IPS DF 6.9 (cell line): ENCODE measurements at regions not wholly inside any gene's neighbourhood (a gene's known extent, or its start where the extent isn't known, plus 50 kb on each side); places are given as distances from the start of the nearest gene placed in this dataset.

Experiments
- DNase-seq: peaks from one replicate; pipeline ENCODE4 v3.0.0-alpha.2; 2013; ENCODE audit warnings: low read depth, low spot score
- H3K27ac ChIP-seq: one replicate; pipeline ENCODE4 v1.5.1; 2013; ENCODE audit warnings: low read length, control low read depth
- H3K27me3 ChIP-seq: 2 replicates; pipeline ENCODE4 v1.6.1; 2013; ENCODE audit warnings: mild to moderate bottlenecking, low read length; ENCODE audit not compliant: control insufficient read depth, insufficient read depth
- H3K36me3 ChIP-seq: 2 replicates; pipeline ENCODE4 v1.6.1; 2013; ENCODE audit warnings: low read length; ENCODE audit not compliant: control insufficient read depth, insufficient read depth
- H3K4me1 ChIP-seq: 2 replicates; pipeline ENCODE4 v1.6.1; 2013; ENCODE audit warnings: low read length; ENCODE audit not compliant: control insufficient read depth, insufficient read depth
- H3K4me3 ChIP-seq: 2 replicates; pipeline ENCODE4 v1.5.1; 2013; ENCODE audit warnings: mild to moderate bottlenecking, low read length
- H3K9me3 ChIP-seq: 2 replicates; pipeline ENCODE4 v1.6.1; 2013; ENCODE audit warnings: low read length, inconsistent platforms; ENCODE audit not compliant: control insufficient read depth, insufficient read depth
- WGBS: extraction: QIAGEN DNeasy Blood & Tissue Kit; methylation state at CpG from one replicate; pipeline ENCODE4 v1.1.7; 2013; ENCODE audit warnings: mixed read lengths, missing lambda C conversion rate; ENCODE audit not compliant: insufficient read length, insufficient coverage; 5-methylcytosine and 5-hydroxymethylcytosine counted together

GRCh38 chr10:64365663-64366062, 844.5 kb downstream of the REEP3 start:
- Histone ChIP-seq H3K4me1 (no peaks in the 10 kb centered on the region), H3K36me3 (no peaks in the 10 kb centered on the region), H3K27me3 (no peaks in the 10 kb centered on the region), H3K27ac (no peak overlapping the region), H3K4me3 (no peak overlapping the region), H3K9me3 (no peaks in the 10 kb centered on the region; the same call in 1 of the 2 replicates)
- WGBS, result no CpG with 5 or more reads among the region's 3 CpGs
- no peak for DNase-seq

- no peak for DNase-seq
- no peak overlapping the region for H3K4me3 ChIP-seq
- no peaks in the 10 kb centered on the region for H3K36me3 ChIP-seq
- WGBS, result no CpG with 5 or more reads among the region's 3 CpGs
- no peak overlapping the region for H3K27ac ChIP-seq
- no peaks in the 10 kb centered on the region for H3K4me1 ChIP-seq
- no peaks in the 10 kb centered on the region for H3K27me3 ChIP-seq
- no peaks in the 10 kb centered on the region for H3K9me3 ChIP-seq
Measured at GRCh38 chr10:64368298-64368697, 847.1 kb downstream of the REEP3 start.

GRCh38 chr10:64369885-64370773, 848.9 kb downstream of the REEP3 start:
- H3K4me3 ChIP-seq, result no peak overlapping the region
- no CpG with 5 or more reads among the region's 1 CpG for WGBS
- H3K4me1 ChIP-seq, result no peaks in the 10 kb centered on the region
- no peaks in the 10 kb centered on the region for H3K36me3 ChIP-seq
- no peak for DNase-seq
- H3K27me3 ChIP-seq, result no peaks in the 10 kb centered on the region
- H3K9me3 ChIP-seq, result no peaks in the 10 kb centered on the region
- H3K27ac ChIP-seq, result no peak overlapping the region

GRCh38 chr10:64374346-64374745, 853.1 kb downstream of the REEP3 start:
- Histone ChIP-seq H3K4me1 (no peaks in the 10 kb centered on the region), H3K4me3 (no peak overlapping the region), H3K9me3 (no peaks in the 10 kb centered on the region), H3K27ac (no peak overlapping the region), H3K27me3 (no peaks in the 10 kb centered on the region), H3K36me3 (no peaks in the 10 kb centered on the region)
- DNase-seq, result no peak

- Histone ChIP-seq H3K4me1 (no peaks in the 10 kb centered on the region), H3K27me3 (no peaks in the 10 kb centered on the region), H3K9me3 (no peaks in the 10 kb centered on the region), H3K4me3 (no peak overlapping the region), H3K36me3 (no peaks in the 10 kb centered on the region), H3K27ac (no peak overlapping the region)
- DNase-seq, result no peak
- WGBS, result no CpG with 5 or more reads among the region's 4 CpGs
Measured at GRCh38 chr10:64376167-64376566, 855.0 kb downstream of the REEP3 start.

- Histone ChIP-seq H3K27me3 (no peaks in the 10 kb centered on the region), H3K27ac (no peak overlapping the region), H3K36me3 (no peaks in the 10 kb centered on the region), H3K9me3 (no peaks in the 10 kb centered on the region; the same call in 1 of the 2 replicates), H3K4me3 (no peak overlapping the region), H3K4me1 (no peaks in the 10 kb centered on the region)
- DNase-seq, result no peak
Measured at GRCh38 chr10:64379898-64380297, 858.7 kb downstream of the REEP3 start.

- H3K4me1 ChIP-seq, result no peaks in the 10 kb centered on the region
- H3K9me3 ChIP-seq, result no peaks in the 10 kb centered on the region; the same call in 1 of the 2 replicates
- H3K27me3 ChIP-seq, result no peaks in the 10 kb centered on the region
- H3K36me3 ChIP-seq, result no peaks in the 10 kb centered on the region
- peak; percentile 33 for DNase-seq
- no peak overlapping the region for H3K4me3 ChIP-seq
- H3K27ac ChIP-seq, result no peak overlapping the region
Measured at GRCh38 chr10:64385355-64385754, 864.2 kb downstream of the REEP3 start.

GRCh38 chr10:64394744-64395143, 873.5 kb downstream of the REEP3 start:
- WGBS, result no CpG with 5 or more reads among the region's 1 CpG
- no peaks in the 10 kb centered on the region for H3K9me3 ChIP-seq
- peaks cover 1% of the 10 kb centered on the region; the same call in 1 of the 2 replicates for H3K4me1 ChIP-seq
- H3K27ac ChIP-seq, result no peak overlapping the region
- H3K36me3 ChIP-seq, result no peaks in the 10 kb centered on the region
- H3K4me3 ChIP-seq, result no peak overlapping the region
- no peaks in the 10 kb centered on the region for H3K27me3 ChIP-seq
- no peak for DNase-seq

- Histone ChIP-seq H3K4me1 (peaks cover 1% of the 10 kb centered on the region; the same call in 1 of the 2 replicates), H3K4me3 (no peak overlapping the region), H3K27me3 (no peaks in the 10 kb centered on the region), H3K9me3 (no peaks in the 10 kb centered on the region), H3K27ac (no peak overlapping the region), H3K36me3 (no peaks in the 10 kb centered on the region)
- WGBS, result no CpG with 5 or more reads among the region's 1 CpG
- peak; percentile 9 for DNase-seq
Measured at GRCh38 chr10:64396105-64396708, 875.0 kb downstream of the REEP3 start.

- no CpG with 5 or more reads among the region's 8 CpGs for WGBS
- H3K27ac ChIP-seq, result no peak overlapping the region
- peaks cover 1% of the 10 kb centered on the region; the same call in 1 of the 2 replicates for H3K4me1 ChIP-seq
- no peak overlapping the region for H3K4me3 ChIP-seq
- H3K36me3 ChIP-seq, result no peaks in the 10 kb centered on the region
- no peaks in the 10 kb centered on the region for H3K27me3 ChIP-seq
- no peaks in the 10 kb centered on the region for H3K9me3 ChIP-seq
- DNase-seq, result no peak
Measured at GRCh38 chr10:64397125-64397524, 875.9 kb downstream of the REEP3 start.
